DND-41 (cell line): ENCODE measurements at regions not wholly inside any gene's neighbourhood (a gene's known extent, or its start where the extent isn't known, plus 50 kb on each side); places are given as distances from the start of the nearest gene placed in this dataset.

Source experiments
- EZH2 ChIP-seq: IDR thresholded peaks from 3 replicates; pipeline ENCODE4 v1.6.1; 2012; ENCODE audit warnings: borderline replicate concordance, low read depth, mild to moderate bottlenecking, moderate library complexity, low read length, inconsistent platforms; ENCODE audit not compliant: severe bottlenecking
- TF ChIP-seq, protein P1 (sequence below): IDR thresholded peaks from 2 replicates; pipeline ENCODE4 v1.5.1; 2012; ENCODE audit warnings: borderline replicate concordance, low read length, moderate library complexity, mild to moderate bottlenecking; ENCODE audit not compliant: poor library complexity, severe bottlenecking; ENCODE audit errors: extremely low read depth

- TF ChIP-seq, protein P1, sequence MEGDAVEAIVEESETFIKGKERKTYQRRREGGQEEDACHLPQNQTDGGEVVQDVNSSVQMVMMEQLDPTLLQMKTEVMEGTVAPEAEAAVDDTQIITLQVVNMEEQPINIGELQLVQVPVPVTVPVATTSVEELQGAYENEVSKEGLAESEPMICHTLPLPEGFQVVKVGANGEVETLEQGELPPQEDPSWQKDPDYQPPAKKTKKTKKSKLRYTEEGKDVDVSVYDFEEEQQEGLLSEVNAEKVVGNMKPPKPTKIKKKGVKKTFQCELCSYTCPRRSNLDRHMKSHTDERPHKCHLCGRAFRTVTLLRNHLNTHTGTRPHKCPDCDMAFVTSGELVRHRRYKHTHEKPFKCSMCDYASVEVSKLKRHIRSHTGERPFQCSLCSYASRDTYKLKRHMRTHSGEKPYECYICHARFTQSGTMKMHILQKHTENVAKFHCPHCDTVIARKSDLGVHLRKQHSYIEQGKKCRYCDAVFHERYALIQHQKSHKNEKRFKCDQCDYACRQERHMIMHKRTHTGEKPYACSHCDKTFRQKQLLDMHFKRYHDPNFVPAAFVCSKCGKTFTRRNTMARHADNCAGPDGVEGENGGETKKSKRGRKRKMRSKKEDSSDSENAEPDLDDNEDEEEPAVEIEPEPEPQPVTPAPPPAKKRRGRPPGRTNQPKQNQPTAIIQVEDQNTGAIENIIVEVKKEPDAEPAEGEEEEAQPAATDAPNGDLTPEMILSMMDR, result no peak
- no peak for TF ChIP-seq EZH2
These were observed 833.3 kb downstream of the USP25 start for GRCh38 chr21:16563116-16563515.
